Effector memory CD4-positive, alpha-beta T cell (primary cell): ENCODE measurements at regions not wholly inside any gene's neighbourhood (a gene's known extent, or its start where the extent isn't known, plus 50 kb on each side); places are given as distances from the start of the nearest gene placed in this dataset.
"Not testable (repeated sequence)": the region's sequence is repeated elsewhere in the genome, so short reads cannot be mapped to it uniquely, and the experiment has no call there.

ENCODE experiments used
- DNase-seq, 3 donors: peaks; one replicate each; pipeline ENCODE4 v3.0.0-alpha.2; 2020
- H3K27ac ChIP-seq: 2 replicates; pipeline ENCODE4 v1.7.0; 2013; ENCODE audit warnings: mild to moderate bottlenecking, low read length, moderate library complexity; ENCODE audit not compliant: insufficient read depth, poor library complexity, severe bottlenecking
- H3K27me3 ChIP-seq: replicated peaks from 2 replicates; pipeline ENCODE4 v1.7.0; 2013; ENCODE audit warnings: mild to moderate bottlenecking, low read length; ENCODE audit not compliant: insufficient read depth, control insufficient read depth, poor library complexity, severe bottlenecking
- H3K36me3 ChIP-seq: 2 replicates; pipeline ENCODE4 v1.7.0; 2013; ENCODE audit warnings: mild to moderate bottlenecking, low read length, moderate library complexity; ENCODE audit not compliant: control insufficient read depth, insufficient read depth
- H3K4me1 ChIP-seq: 2 replicates; pipeline ENCODE4 v1.7.0; 2013; ENCODE audit warnings: low read length, mild to moderate bottlenecking; ENCODE audit not compliant: control insufficient read depth, insufficient read depth, poor library complexity, severe bottlenecking
- H3K4me3 ChIP-seq: 2 replicates; pipeline ENCODE4 v1.7.0; 2013; ENCODE audit warnings: low read length, low read depth, mild to moderate bottlenecking; ENCODE audit not compliant: insufficient read depth, poor library complexity, severe bottlenecking
- H3K9me3 ChIP-seq: 2 replicates; pipeline ENCODE4 v1.7.0; 2013; ENCODE audit warnings: mild to moderate bottlenecking, low read length, moderate library complexity; ENCODE audit not compliant: control insufficient read depth

- no peak overlapping the region for H3K27ac ChIP-seq
- no peaks in the 10 kb centered on the region for H3K9me3 ChIP-seq
- no peak for DNase-seq
- no peak overlapping the region for H3K4me3 ChIP-seq
- H3K27me3 ChIP-seq = no peaks in the 10 kb centered on the region
- no peaks in the 10 kb centered on the region for H3K4me1 ChIP-seq
- no peaks in the 10 kb centered on the region for H3K36me3 ChIP-seq
These were observed 583.7 kb downstream of the TRIML1 start for GRCh38 chr4:188722911-188723310.

DNA sequence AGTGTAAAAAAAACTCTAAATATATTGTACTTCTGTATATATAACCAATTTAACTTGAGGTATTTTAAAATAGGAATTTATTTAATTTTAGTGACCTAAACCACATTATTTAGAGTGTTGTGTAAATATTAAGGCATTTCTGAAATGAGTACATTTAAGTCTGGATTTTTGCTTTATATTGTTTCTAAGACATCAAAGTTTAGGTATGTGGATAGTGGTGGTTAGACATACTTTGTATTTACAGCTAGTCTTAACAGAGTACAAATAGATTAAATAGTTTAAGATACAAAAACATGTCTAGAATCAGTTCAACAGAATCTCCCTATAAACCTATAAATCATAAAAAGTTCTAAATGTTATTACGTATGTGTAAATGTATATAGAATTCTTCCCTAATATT, 588.5 kb downstream of the TRIML1 start:
- Histone ChIP-seq H3K9me3 (no peaks in the 10 kb centered on the region), H3K27ac (no peak overlapping the region), H3K4me1 (no peaks in the 10 kb centered on the region), H3K27me3 (no peaks in the 10 kb centered on the region), H3K4me3 (no peak overlapping the region), H3K36me3 (no peaks in the 10 kb centered on the region)
- no peak for DNase-seq

GRCh38 chr4:188728359-188728758, 589.1 kb downstream of the TRIML1 start:
- no peak for DNase-seq
- Histone ChIP-seq H3K9me3 (no peaks in the 10 kb centered on the region), H3K27me3 (no peaks in the 10 kb centered on the region), H3K36me3 (no peaks in the 10 kb centered on the region), H3K4me1 (no peaks in the 10 kb centered on the region), H3K27ac (no peak overlapping the region), H3K4me3 (no peak overlapping the region)

DNA sequence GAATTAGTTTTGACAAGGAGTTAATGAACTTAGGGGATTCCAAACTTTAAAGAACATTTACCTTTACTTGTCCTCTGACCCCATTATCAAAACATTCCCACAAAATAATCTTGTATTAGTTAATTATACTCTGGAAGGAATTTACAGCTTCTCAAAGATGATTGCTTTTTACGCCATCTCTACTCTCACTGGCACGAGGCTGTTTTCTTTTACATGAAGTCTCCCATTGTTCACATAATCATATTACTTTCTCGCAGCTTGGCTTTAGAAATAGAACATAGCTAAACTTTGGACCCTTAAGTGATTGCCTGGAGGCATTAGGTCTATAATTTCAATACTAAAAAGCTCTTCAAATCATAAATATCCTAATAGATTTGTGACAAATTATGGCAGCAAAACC, 592.9 kb downstream of the TRIML1 start:
- no peaks in the 10 kb centered on the region for H3K27me3 ChIP-seq
- DNase-seq = no peak
- H3K36me3 ChIP-seq = no peaks in the 10 kb centered on the region
- no peaks in the 10 kb centered on the region for H3K4me1 ChIP-seq
- no peak overlapping the region for H3K27ac ChIP-seq
- H3K9me3 ChIP-seq = no peaks in the 10 kb centered on the region
- H3K4me3 ChIP-seq = no peak overlapping the region

GRCh38 chr4:188735082-188735481, 595.8 kb downstream of the TRIML1 start:
- Histone ChIP-seq H3K4me3 (no peak overlapping the region), H3K27ac (no peak overlapping the region), H3K9me3 (no peaks in the 10 kb centered on the region), H3K36me3 (no peaks in the 10 kb centered on the region), H3K4me1 (no peaks in the 10 kb centered on the region), H3K27me3 (no peaks in the 10 kb centered on the region)
- no peak for DNase-seq

- H3K4me1 ChIP-seq = no peaks in the 10 kb centered on the region
These were observed 598.2 kb downstream of the TRIML1 start for GRCh38 chr4:188737251-188738002.

GRCh38 chr4:188738290-188738689, 599.0 kb downstream of the TRIML1 start:
- H3K4me3 ChIP-seq, DNase-seq, H3K9me3 ChIP-seq: not testable (repeated sequence)

More at GRCh38 chr4:188737251-188738002, 598.2 kb downstream of the TRIML1 start:
- Histone ChIP-seq H3K27ac (no peak overlapping the region), H3K4me3 (no peak overlapping the region), H3K9me3 (no peaks in the 10 kb centered on the region), H3K36me3 (no peaks in the 10 kb centered on the region), H3K27me3 (no peaks in the 10 kb centered on the region)
- DNase-seq = no peak

DNA sequence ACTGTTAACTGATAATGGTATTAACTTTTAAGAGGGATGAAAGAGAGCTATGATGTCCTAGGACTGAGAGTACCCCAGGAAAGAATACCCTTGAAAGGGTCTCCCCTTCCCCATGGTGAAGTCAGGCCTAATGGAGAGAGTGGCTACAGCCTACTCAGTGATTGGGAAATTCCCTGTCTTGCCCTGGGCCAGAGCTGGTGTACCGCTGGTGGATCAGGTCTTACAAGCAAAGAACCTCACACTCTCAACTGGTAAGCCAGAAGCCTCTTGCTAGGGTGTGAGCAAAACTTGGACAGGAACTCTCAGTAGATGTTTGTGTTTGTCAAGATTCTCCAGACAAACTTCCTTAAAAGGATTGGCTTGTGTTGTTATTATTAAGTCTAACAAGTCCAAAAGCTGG, 600.9 kb downstream of the TRIML1 start:
- not testable (repeated sequence) for H3K27me3 ChIP-seq, H3K27ac ChIP-seq, H3K4me3 ChIP-seq, DNase-seq, H3K4me1 ChIP-seq, H3K36me3 ChIP-seq, H3K9me3 ChIP-seq

More at GRCh38 chr4:188738290-188738689, 599.0 kb downstream of the TRIML1 start:
- not testable (repeated sequence) for H3K27ac ChIP-seq, H3K36me3 ChIP-seq, H3K4me1 ChIP-seq, H3K27me3 ChIP-seq

DNA sequence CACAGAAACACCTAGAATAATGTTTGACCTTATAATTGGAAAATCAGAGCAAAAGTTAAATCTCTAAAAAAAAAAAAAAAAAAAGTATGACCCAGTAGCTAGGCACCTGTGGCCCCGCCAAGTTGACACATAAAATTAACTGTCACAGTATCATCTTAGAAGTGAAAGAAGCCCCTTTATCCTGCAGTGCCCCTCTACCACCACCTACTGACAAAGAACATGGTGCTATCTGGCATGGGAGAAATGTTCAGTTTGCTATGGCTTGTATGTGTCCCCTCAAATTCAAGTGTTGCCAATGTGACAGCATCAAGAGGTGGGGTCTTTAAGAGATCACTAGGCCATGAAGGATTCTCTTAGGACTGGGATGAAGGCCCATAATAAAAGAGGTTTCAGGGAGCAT, 601.5 kb downstream of the TRIML1 start:
- H3K9me3 ChIP-seq, H3K27ac ChIP-seq, H3K36me3 ChIP-seq, H3K4me1 ChIP-seq, DNase-seq, H3K4me3 ChIP-seq, H3K27me3 ChIP-seq: not testable (repeated sequence)

DNA sequence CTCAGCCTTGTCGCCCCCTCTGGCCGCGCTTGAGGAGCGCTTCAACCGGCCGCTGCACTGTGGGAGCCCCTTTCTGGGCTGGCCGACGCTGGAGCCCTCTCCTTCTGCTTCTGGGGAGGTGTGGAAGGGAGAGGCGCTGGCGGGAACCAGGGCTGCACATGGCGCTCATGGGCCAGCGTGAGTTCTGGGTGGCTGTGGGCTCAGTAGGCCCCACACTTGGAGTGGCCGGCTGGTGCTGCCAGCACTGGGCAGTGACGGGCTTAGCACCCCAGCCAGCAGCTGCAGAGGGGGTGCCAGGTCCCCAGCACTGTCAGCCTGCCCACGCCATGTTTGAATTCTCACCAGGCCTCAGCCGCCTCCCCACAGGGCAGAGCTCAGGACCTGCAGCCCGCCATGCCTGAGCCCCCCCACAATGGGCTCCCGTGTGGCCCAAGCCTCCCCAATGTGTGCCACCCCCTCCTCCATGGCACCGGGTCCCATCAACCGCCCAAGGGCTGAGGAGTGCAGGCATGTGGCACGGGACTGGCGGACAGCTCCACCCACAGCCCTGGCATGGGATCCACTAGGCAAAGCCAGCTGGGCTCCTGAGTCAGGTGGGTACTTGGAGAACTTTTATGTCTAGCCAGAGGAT, 615.2 kb downstream of the TRIML1 start:
- Histone ChIP-seq H3K27ac (no peak overlapping the region), H3K27me3 (no peaks in the 10 kb centered on the region), H3K36me3 (no peaks in the 10 kb centered on the region), H3K9me3 (no peaks in the 10 kb centered on the region), H3K4me1 (no peaks in the 10 kb centered on the region), H3K4me3 (no peak overlapping the region)
- no peak for DNase-seq
